ENCODE measurements at regions not wholly inside any gene's neighbourhood (a gene's known extent, or its start where the extent isn't known, plus 50 kb on each side); places are given as distances from the start of the nearest gene placed in this dataset.

DNA sequence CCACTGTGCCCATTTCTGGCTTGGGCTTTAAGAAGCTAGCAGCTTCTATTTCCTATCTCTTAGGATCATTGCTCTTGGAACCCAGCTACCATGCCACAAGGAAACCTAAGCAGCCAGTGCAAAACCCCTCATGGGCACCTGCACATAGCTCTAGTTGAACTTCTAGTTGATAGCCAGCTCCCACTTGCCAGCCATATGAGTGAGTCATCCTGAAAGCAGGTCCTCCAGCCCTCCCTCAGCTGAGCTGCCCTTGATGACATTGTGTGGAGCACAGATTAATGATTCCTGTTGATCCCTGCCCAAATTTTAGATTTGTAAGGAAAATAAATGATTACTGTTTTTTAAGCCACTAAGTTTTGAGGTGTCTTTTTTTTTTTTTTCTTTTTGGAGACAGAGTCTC lies 234.2 kb upstream of the FBXO33 start:
- RAD21 ChIA-PET (ENCODE audit: low non-redundant PET in 1 of 2, low total read pairs in 2 of 2, uncharacterized antibody in 2 of 2, unreplicated experiment in 2 of 2): no interaction called here
- Histone ChIP-seq H4K20me1 (ENCODE audit: insufficient read depth) (no peaks in the 10 kb centered on the region), H3K27ac (ENCODE audit: low read depth, low read length) (no peak overlapping the region), H2AFZ (ENCODE audit: low read depth, low read length, poor library complexity, severe bottlenecking) (no peak overlapping the region), H3K9me3 (ENCODE audit: control insufficient read depth in 1 of 2, insufficient read depth in 1 of 2, low read depth in 1 of 2, low read length in 2 of 2) (no peaks in the 10 kb centered on the region), H3K4me1 (ENCODE audit: control insufficient read depth in 1 of 2, insufficient read depth in 2 of 2, low read length in 2 of 2) (no peaks in the 10 kb centered on the region), H3K4me2 (ENCODE audit: low read length) (no peak overlapping the region), H3K4me3 (replicated peaks in 1 of 2; ENCODE audit: low read depth in 1 of 2, low read length in 2 of 2) (no peak overlapping the region), H3K9me2 (ENCODE audit: insufficient read depth) (no peaks in the 10 kb centered on the region), H3K27me3 (ENCODE audit: insufficient read depth, low read length) (no peaks in the 10 kb centered on the region), H3K36me3 (ENCODE audit: control insufficient read depth in 1 of 2, insufficient read depth in 2 of 2, low read length in 2 of 2) (no peaks in the 10 kb centered on the region), H3K9ac (ENCODE audit: low read length) (no peak overlapping the region), H3K79me2 (ENCODE audit: insufficient read depth, low read length) (no peaks in the 10 kb centered on the region)
- intact Hi-C loops (cut with micrococcal nuclease): no loop called here
- no peak for DNase-seq (ENCODE audit: low read depth, low spot score)
- TF ChIP-seq ELF1 (IDR thresholded peaks at IDR 0.05; ENCODE audit: borderline replicate concordance, low read depth): no peak
- TF ChIP-seq REST (IDR thresholded peaks at IDR 0.05; ENCODE audit: low read depth): no peak
- TF ChIP-seq ZBTB33 (IDR thresholded peaks at IDR 0.05; ENCODE audit: extremely low read depth, insufficient replicate concordance, low read length): no peak
- POLR2A ChIA-PET: no interaction called here
- no TSS peak for BruUV-seq (replicated peaks)
- no peak for ATAC-seq
- CTCF ChIA-PET: no interaction called here

GRCh38 chr14:39665075-39665475 lies 232.8 kb upstream of the FBXO33 start:
- no peaks in the 10 kb centered on the region for H3K27me3 ChIP-seq (ENCODE audit: insufficient read depth, low read length)
- no peak overlapping the region for H3K4me2 ChIP-seq (ENCODE audit: low read length)
- no peak for DNase-seq (ENCODE audit: low read depth, low spot score)
- no peaks in the 10 kb centered on the region for H4K20me1 ChIP-seq (ENCODE audit: insufficient read depth)
- POLR2A ChIA-PET: no interaction called here
- no peaks in the 10 kb centered on the region for H3K79me2 ChIP-seq (ENCODE audit: insufficient read depth, low read length)
- no TSS peak for BruUV-seq (replicated peaks)
- no peak overlapping the region for H3K27ac ChIP-seq (ENCODE audit: low read depth, low read length)
- H3K36me3 ChIP-seq (ENCODE audit: control insufficient read depth in 1 of 2, insufficient read depth in 2 of 2, low read length in 2 of 2): no peaks in the 10 kb centered on the region
- no peak overlapping the region for H2AFZ ChIP-seq (ENCODE audit: low read depth, low read length, poor library complexity, severe bottlenecking)
- H3K4me3 ChIP-seq (replicated peaks in 1 of 2; ENCODE audit: low read depth in 1 of 2, low read length in 2 of 2): no peak overlapping the region
- no peaks in the 10 kb centered on the region for H3K9me2 ChIP-seq (ENCODE audit: insufficient read depth)
- CTCF ChIA-PET: no interaction called here
- RAD21 ChIA-PET (ENCODE audit: low non-redundant PET in 1 of 2, low total read pairs in 2 of 2, uncharacterized antibody in 2 of 2, unreplicated experiment in 2 of 2): no interaction called here
- no peak overlapping the region for H3K9ac ChIP-seq (ENCODE audit: low read length)
- intact Hi-C loops (cut with micrococcal nuclease): no loop called here
- no peak for ATAC-seq
- H3K4me1 ChIP-seq (ENCODE audit: control insufficient read depth in 1 of 2, insufficient read depth in 2 of 2, low read length in 2 of 2): no peaks in the 10 kb centered on the region
- H3K9me3 ChIP-seq (ENCODE audit: control insufficient read depth in 1 of 2, insufficient read depth in 1 of 2, low read depth in 1 of 2, low read length in 2 of 2): no peaks in the 10 kb centered on the region
- TF ChIP-seq FOSL1 (IDR thresholded peaks at IDR 0.05; ENCODE audit: low read depth): no peak
- no peak for TF ChIP-seq EGR1 (IDR thresholded peaks at IDR 0.05; ENCODE audit: low read depth)
- no peak for TF ChIP-seq SP1 (IDR thresholded peaks at IDR 0.05; ENCODE audit: low read depth)
- no peak for TF ChIP-seq CBX3 (IDR thresholded peaks at IDR 0.05; ENCODE audit: low read depth)
- TF ChIP-seq ZBTB33 (IDR thresholded peaks at IDR 0.05; ENCODE audit: extremely low read depth, insufficient replicate concordance, low read length): no peak
- TF ChIP-seq, protein P1, sequence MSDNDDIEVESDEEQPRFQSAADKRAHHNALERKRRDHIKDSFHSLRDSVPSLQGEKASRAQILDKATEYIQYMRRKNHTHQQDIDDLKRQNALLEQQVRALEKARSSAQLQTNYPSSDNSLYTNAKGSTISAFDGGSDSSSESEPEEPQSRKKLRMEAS (IDR thresholded peaks at IDR 0.05): no peak
- no peak for TF ChIP-seq CEBPB (IDR thresholded peaks at IDR 0.05; ENCODE audit: low read depth)
- TF ChIP-seq SIN3A (IDR thresholded peaks at IDR 0.05; ENCODE audit: low read depth): no peak
- TF ChIP-seq POLR2A (IDR thresholded peaks at IDR 0.05; ENCODE audit: borderline replicate concordance, extremely low read depth, insufficient read depth, insufficient read length): no peak
